ENCODE measurements at regions not wholly inside any gene's neighbourhood (a gene's known extent, or its start where the extent isn't known, plus 50 kb on each side); places are given as distances from the start of the nearest gene placed in this dataset.

DNA sequence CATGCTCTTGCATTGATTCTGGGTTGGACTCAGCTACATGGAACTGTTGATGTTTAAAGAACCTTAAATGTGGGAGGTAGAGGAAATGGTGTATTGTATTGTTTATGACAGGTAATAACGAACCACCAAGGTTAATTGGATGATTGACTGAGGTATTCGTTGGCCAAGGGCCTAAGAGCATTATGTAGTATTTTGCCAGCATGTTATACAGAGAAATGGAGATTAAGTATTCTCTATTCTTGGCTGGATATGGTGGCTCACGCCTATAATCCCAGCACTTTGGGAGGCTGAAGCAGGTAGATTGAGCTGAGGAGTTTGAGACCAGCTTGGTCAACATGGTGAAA is 59.0 kb upstream of the CDK20 start:
- DNase-seq = no peak

DNA sequence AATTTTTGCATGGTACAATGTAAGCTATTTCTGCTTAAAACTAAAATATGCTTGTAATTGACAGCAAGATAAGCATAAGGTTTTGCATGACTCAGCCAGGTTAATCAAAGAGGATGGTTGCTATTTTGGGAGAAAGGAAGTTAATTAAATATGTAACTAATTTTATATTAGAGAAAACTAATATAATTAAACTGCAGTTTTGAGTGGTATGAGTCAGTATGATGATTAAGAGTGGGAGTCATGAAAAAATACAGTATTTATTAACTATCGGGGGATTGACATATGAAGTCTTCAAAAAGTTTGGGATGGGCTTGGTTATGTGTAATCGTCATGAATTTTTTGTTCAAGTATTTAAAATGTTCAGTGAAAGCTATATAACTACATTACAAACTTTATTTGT is 54.0 kb upstream of the CDK20 start:
- no peak for DNase-seq

DNA sequence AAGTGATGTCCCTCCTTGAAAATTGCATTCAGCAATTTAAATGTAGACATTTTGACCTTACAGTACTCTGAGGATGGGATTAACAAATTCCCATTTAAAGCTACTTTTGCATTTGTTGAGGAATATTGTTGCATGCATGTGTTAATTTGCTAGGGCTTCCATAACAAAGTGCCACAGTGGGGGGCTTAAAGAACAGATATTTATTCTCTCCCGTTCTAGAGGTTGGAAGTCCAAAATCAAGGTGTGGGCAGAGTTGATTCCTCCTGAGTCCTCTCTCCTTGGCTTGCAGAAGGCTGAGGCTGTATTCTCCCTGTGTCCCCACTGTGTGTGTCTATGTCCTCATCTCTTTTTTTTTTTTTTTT is 51.8 kb upstream of the CDK20 start:
- no peak for DNase-seq

GRCh38 chr9:88025411-88026117 is 51.2 kb upstream of the CDK20 start:
- no peak for DNase-seq

DNA sequence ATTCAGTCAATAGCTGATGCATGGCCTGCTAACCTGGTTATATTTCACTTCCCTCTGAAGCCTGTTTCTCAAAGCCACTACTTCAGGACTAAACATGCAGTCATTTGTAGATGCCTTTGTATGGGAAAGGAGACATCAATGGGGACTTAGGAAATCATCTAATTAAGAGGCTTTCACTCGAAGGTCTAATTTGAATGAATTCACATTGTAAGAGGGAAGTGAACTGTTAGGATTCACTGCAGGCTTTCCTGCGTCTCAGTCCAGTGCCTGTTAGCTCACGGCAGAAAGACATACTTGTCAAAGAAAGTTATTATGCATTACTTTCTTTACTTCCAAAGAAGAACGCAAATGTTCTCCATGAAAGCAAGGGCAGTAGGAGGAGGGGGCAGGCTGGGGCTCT is 50.6 kb upstream of the CDK20 start:
- DNase-seq = no peak
